ENCODE measurements at regions not wholly inside any gene's neighbourhood (a gene's known extent, or its start where the extent isn't known, plus 50 kb on each side); places are given as distances from the start of the nearest gene placed in this dataset.

- TF ChIP-seq FOXK2 (IDR thresholded peaks at IDR 0.05) (no peak), PKNOX1 (IDR thresholded peaks at IDR 0.05) (no peak)
Measured at GRCh38 chr5:143559586-143560109, 156.2 kb upstream of the NR3C1 start.
